HL-60 (cell line): ENCODE measurements at regions not wholly inside any gene's neighbourhood (a gene's known extent, or its start where the extent isn't known, plus 50 kb on each side); places are given as distances from the start of the nearest gene placed in this dataset.

ENCODE experiments used
- TF ChIP-seq, protein P1 (sequence below): IDR thresholded peaks from one replicate; pipeline ENCODE4 v1.5.1; 2011; ENCODE audit warnings: low read length, control low read depth, inconsistent platforms; ENCODE audit not compliant: insufficient read depth
- TF ChIP-seq, protein P2 (sequence below): IDR thresholded peaks from 2 replicates; pipeline ENCODE4 v1.6.1; 2012; ENCODE audit warnings: low read depth; ENCODE audit not compliant: insufficient replicate concordance

DNA sequence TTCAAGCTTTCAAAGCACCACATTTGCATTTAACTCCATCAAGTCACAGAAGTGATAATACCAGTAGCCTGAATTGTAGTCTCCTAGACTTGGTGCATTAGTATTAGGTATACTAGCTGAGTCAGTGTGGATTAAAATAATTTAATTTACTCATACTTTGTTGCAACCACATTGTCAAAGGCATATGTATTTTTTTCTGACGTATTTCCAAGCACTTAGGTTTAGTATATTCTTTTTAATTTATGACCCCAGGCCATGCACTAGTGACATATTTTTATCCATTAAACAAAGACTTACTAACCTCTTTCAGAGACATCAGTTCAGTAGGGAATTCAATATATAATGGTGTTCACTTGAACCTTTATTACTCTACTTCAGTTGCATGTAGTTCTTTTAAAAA is 1894.5 kb downstream of the NCAM2 start:
- TF ChIP-seq, protein P1, sequence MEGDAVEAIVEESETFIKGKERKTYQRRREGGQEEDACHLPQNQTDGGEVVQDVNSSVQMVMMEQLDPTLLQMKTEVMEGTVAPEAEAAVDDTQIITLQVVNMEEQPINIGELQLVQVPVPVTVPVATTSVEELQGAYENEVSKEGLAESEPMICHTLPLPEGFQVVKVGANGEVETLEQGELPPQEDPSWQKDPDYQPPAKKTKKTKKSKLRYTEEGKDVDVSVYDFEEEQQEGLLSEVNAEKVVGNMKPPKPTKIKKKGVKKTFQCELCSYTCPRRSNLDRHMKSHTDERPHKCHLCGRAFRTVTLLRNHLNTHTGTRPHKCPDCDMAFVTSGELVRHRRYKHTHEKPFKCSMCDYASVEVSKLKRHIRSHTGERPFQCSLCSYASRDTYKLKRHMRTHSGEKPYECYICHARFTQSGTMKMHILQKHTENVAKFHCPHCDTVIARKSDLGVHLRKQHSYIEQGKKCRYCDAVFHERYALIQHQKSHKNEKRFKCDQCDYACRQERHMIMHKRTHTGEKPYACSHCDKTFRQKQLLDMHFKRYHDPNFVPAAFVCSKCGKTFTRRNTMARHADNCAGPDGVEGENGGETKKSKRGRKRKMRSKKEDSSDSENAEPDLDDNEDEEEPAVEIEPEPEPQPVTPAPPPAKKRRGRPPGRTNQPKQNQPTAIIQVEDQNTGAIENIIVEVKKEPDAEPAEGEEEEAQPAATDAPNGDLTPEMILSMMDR: no peak
- TF ChIP-seq, protein P2, sequence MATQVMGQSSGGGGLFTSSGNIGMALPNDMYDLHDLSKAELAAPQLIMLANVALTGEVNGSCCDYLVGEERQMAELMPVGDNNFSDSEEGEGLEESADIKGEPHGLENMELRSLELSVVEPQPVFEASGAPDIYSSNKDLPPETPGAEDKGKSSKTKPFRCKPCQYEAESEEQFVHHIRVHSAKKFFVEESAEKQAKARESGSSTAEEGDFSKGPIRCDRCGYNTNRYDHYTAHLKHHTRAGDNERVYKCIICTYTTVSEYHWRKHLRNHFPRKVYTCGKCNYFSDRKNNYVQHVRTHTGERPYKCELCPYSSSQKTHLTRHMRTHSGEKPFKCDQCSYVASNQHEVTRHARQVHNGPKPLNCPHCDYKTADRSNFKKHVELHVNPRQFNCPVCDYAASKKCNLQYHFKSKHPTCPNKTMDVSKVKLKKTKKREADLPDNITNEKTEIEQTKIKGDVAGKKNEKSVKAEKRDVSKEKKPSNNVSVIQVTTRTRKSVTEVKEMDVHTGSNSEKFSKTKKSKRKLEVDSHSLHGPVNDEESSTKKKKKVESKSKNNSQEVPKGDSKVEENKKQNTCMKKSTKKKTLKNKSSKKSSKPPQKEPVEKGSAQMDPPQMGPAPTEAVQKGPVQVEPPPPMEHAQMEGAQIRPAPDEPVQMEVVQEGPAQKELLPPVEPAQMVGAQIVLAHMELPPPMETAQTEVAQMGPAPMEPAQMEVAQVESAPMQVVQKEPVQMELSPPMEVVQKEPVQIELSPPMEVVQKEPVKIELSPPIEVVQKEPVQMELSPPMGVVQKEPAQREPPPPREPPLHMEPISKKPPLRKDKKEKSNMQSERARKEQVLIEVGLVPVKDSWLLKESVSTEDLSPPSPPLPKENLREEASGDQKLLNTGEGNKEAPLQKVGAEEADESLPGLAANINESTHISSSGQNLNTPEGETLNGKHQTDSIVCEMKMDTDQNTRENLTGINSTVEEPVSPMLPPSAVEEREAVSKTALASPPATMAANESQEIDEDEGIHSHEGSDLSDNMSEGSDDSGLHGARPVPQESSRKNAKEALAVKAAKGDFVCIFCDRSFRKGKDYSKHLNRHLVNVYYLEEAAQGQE: no peak
